T-helper 2 cell treated with Interferon-gamma antibody and Interleukin-4, amounts not matched to agents 100 ng/mL and 5 ng/mL, for 36 hours (primary cell): ENCODE measurements at regions not wholly inside any gene's neighbourhood (a gene's known extent, or its start where the extent isn't known, plus 50 kb on each side); places are given as distances from the start of the nearest gene placed in this dataset.

Experiments used
- intact Hi-C: fragments of 100-400 bp; cut with micrococcal nuclease; formaldehyde crosslinking; loops from one replicate; pipeline ENCODE4 v1.15.1; 2023

DNA sequence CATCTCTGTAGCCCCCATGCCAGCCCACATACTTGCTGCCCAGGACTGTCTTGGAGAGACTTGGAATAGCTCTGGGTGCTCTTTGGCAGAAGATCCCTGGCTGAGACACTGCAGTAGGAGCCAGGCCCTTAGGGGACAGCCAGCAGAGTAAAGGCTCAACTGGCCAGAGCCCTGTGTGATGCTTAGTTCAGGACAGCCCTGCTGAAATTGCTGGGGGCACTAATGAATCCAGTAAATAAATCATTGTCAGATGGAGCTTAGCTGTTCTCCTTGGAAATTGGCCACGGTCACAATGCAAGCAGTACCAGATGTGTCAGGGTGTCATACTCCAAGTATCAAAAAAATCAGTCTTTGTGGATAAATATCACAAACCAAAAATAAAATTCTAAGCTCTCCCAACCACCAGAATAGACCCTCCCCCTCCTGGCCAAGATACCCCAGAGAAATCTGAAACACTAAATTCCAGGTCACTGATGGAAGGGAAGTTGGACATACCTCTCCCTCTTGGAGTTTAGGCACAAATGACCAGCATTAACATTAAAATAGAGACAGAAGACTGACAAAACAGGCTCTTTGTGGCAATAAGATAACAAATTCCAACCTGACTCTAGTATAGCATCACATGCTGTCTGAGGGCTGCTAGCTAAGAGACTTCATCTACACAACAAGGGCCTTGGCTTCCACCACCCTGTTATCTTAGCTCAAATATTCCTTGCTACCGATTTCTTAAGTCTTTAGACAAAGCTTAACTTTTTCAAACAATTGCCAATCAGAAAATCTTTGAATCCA lies 83.2 kb upstream of the DNAH14 start:
- intact Hi-C loops: no loop called here

DNA sequence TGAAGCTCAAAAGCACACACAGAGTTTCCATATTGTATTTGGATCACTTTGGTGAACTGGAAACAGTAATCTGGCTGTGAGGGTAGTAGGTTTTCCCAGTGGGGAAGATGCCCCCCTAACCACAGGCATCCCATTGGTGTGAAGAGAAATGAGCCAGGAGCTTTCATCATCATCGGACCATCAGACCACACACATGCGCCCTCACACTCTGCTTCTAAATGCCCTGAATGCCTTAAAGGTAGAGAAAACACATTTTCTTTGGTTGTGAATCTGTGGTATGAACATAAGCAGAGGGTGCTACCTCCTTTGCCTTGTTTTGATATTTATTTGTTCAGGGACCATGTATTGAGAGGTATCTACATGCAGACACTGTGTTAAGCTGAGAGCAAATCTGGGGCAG lies 79.0 kb upstream of the DNAH14 start:
- intact Hi-C loops: loop anchor here (5.0 kb wide), 1 partner anchor 203 kb away; no protein-coding TSS in a partner anchor

DNA sequence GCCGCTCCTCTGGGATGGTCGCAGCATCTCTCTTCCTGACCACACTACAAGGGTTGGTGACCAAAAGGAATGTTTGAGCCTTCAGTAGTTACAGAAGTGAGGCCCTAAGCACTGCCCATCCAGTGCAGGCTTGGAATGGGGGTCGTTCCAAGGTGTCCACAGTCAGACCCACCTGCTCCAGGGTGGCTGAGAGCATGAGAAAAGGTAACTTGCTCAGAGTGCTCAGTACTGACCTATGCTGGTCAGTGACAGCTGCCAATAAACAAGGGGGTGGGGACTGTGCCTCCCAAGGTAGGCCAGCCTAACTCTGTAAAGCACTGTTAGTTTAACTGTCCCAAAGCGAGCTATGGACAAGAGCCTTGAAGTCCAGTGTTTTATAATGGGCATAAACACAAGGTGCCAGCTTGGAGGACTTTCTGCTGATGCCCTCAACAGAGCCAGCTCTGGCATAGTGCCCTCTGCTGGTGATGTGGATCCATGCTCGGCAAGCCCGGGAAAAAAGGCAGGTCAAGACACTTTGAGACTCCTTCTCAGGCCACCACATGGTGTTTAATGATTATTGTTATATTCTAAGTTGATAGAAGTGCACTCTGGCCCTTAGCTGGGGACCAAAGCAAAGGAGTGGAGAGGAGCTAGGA lies 78.1 kb upstream of the DNAH14 start:
- intact Hi-C loops: loop anchor here (1.0 to 5.0 kb wide), 2 partner anchors 204 to 338 kb away; no protein-coding TSS in a partner anchor

DNA sequence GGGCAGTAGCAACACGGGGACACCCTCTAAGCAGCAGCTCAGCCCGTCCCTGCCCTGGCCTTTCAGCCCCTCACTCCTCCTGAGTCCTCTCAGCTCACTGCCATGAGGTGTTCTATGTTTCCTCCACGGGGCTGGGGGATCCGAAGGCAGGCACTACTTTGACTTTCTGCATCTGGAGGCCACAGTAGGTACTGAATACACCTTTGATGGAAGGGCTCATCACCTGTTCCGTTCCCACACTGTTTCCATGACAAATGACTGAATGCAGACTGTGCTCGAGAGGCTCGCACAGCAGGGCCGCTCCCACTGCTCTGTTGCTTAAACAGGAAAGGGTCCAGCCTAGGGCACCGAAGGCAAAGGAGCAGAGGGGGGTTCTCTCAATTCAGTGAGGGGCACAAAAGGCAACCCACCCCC lies 77.6 kb upstream of the DNAH14 start:
- intact Hi-C loops: loop anchor here (1.0 to 5.0 kb wide), 2 partner anchors 205 to 339 kb away; no protein-coding TSS in a partner anchor

DNA sequence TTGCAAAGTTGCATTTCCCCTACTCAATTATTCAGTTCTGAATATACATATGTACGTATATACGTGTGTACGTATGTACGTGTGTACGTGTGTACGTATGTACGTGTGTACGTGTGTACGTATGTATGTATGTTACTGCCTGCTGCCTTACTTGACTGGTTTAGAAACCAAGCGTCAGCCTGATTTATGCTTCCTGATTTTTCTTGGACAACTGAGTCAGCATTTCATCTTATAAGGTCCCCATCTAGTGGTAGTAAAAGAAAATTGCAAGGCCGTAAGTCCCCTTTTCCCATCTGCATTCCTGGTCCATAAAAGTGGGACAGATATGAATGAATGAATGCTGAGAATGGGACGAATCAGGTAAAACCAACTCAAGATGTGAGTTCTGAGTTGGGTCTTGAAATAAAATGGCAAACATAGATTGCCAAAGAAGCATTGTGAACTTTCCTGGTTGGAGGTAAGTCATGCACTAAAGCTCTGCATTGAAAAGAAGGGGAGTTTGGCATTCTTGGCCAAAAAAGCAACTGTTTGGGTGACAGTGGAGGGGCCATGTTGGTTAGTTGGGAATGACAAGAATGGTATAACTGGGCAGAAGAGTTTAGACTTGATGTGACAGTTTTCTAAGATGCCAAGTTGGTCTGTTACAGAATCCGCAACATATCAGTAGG lies 76.4 kb upstream of the DNAH14 start:
- intact Hi-C loops: loop anchor here (5.0 kb wide), 1 partner anchor 206 kb away; no protein-coding TSS in a partner anchor

DNA sequence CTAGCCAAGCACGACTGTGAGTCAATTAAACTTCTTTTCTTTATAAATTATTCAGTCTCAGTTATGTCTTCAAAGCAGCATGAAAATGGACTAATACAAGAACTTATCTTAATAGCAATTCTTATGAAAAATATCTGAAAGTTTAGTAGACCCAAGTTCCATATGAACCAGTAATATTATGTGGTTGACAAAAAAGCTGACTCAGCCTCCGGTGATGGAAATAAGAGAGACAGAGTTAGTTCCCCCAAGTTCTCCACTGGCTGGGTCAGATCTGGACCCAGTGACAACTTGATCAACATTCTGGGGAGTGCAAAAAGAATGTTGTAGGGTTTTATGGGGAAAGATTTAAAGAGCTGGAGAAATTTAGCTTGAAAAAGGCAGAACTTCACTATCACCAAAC lies 72.5 kb upstream of the DNAH14 start:
- intact Hi-C loops: no loop called here

DNA sequence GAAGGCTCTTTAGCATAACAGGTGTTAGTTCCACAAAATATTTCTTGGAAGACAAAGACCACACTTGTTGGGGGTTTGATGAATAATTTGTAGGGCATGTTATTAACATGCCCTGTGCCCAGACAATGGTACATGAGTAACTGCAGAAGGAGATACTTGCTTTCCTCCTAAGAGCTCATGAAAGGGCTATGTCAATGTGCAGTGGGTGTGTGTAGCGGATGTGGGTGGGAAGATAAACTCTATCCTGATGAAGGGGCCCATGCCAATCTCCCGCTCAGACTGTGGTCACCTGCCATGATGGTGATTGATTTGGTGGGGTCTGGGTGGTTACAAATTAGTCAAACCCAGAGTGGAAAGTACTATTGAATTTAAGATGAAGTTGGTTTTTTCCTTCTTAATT lies 69.8 kb upstream of the DNAH14 start:
- intact Hi-C loops: no loop called here

DNA sequence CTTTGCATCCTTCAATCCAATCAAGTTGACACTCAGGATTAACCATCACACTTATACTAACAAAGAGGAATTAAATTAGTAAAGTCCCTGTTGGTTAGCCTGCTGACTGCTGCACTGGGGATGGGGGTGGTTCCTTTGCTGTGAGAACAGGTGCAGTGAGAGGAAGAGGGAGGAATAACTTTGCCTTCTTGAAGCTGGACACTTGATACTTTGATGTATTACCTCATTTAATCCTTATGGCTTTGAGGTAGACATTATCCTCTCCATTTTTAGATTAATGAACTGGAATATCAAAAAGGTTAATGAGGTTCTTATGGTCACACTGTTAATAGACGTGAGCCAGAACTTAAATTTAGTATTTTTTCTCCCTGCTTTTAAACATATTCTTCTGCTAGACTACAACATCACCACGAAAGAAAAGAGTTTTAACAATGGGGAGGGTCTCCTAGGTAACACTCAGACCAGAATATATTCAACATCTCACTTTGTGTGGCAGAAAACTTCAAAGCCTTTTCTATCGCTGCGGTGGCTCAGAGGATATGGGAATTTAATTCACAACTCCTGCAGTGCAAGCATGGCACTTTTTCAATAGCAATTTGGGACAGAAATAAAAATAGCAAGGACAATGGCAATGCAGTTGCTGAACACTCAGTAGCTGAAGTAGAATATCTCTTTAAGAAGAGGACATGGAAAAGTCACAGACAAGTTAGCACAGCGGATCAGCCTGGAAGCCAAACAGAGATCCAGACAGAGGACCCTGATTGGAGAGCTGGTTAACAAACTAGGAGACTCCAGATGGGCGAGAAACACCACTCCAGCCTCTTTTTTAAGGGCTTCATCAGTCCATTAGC lies 68.8 kb upstream of the DNAH14 start:
- intact Hi-C loops: no loop called here

DNA sequence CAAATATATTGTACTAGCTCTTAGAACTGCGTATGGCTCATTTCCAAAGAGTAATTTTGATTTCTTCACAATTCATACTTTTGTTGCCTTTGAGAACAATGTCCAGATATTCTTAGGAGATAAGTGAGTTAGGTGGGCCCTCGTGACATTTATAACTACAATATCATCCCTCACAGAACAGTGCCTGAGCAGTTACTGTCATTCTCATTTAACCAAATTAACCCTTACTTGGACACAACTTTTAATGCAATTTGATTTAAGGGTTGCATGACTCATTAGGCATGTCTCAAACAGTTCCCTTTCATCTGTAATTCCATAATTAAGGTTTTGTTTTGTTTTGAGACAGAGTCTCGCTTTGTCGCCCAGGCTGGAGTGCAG lies 68.1 kb upstream of the DNAH14 start:
- intact Hi-C loops: no loop called here

DNA sequence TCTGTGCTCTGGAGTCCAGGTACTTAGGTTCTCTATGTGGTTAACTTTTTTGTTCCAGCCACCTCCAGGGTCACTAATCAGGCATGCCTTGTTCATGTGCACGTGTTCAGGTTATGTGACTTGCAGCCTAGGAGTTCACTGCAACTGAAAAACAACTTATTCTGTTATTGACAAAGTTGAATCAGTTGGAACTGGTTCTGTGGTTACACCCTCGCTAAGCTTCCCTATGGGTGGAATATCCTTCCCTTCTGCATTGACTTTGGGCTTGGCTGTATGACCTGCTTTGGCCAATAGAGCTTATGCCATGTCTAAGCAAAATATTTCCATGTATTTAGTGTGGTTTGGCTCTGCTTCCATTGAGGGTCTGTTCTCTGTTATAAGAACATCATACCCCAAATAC lies 66.0 kb upstream of the DNAH14 start:
- intact Hi-C loops: no loop called here

DNA sequence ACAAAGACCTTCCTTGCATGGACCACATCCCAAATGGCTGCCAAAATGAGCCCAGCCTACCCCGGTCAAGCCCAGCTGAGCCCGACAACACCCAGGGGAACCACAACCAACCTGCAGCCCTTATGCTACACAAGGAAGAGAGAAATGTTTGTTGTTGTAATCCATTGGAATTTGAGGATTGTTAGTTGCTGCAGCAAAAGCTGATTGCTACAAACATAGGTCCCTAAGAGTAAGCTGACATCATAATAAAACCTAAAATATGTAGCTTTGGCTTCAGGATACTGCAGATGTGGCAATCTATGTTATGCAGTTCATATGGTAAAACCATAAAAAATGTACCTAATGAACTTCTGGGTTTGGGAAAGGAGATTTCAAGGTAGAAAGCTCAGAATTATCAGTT lies 65.5 kb upstream of the DNAH14 start:
- intact Hi-C loops: no loop called here

DNA sequence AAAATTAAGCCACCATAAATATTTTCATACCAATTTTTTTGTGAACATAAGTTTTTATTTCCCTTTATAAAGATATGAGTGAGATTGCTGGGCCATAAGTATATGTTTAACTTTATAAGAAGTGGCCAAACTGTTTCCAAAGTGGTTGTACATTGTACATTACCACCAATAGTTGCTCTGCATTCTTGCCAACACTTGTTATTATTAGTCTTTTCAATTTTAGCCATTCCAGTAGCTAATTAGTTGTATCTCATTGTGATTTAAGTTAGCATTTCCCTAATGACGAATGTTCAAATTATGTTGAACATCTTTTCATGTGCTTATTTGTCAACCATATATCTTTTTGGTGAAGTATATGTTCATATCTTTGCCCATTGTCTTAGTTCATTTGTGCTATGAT lies 64.0 kb upstream of the DNAH14 start:
- intact Hi-C loops: no loop called here

DNA sequence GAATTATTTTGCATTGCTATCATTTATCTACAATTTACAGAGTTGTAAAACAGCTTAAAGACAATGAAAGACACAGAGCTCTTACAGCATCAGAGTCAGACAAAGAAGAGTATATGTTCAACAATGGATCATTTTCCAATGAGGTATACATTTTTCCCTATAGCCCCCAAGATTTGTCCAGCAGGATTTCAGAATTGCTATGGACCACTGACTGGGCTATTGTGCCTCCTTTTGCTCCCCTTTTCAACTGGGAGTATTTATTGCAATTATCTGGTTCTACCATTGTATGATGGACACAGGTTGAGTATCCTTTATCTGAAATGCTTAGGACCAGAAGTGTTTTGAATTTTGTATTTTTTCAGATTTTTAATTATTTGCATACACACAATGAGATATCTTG lies 62.5 kb upstream of the DNAH14 start:
- intact Hi-C loops: no loop called here

DNA sequence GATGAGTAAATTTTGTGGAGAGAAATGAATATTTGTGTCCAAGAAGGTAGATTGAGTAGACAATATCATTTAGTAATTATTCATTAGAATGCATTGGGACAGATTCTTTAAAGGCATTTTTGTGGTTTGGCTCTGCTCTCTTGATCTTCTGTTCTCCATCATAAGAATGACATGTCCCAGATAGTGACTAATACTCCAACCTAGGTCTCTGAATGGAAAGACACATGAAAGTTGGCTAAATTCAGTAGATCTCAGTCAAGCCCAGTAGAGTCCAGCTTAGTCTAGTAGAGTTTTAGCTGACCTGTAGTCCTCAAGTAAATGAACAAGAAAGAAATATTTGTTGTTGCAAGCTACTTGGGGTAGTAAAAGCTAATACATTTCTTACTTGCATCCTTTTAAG lies 61.8 kb upstream of the DNAH14 start:
- intact Hi-C loops: no loop called here

DNA sequence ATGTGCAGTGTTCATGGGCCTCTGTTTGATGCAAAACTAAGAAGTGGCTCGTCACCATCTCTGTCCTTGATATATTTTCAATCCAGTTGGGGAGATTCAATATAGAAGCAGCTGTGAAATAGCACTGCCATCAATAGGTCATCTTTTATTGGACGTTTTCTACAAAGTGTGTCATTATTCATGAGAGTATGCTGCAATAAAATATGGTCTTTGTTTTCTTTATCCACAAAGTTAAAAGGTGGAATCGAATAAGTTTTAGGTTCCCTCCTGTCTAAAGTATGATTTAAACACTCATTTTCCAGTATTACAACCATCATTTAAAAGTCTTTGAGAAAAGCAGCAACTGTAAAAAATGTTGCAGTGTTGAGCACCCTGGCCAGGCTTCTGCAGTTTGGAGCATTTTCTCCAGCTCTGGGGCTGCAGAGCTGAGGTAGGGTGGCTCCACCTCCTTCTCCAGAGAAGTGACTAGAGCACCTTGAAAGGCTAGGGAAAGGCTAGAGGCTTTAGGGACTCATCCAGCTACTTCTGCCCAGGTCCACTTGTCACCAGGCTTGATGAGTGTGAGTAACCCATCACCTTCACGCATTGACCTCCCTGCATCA lies 56.5 kb upstream of the DNAH14 start:
- intact Hi-C loops: no loop called here

DNA sequence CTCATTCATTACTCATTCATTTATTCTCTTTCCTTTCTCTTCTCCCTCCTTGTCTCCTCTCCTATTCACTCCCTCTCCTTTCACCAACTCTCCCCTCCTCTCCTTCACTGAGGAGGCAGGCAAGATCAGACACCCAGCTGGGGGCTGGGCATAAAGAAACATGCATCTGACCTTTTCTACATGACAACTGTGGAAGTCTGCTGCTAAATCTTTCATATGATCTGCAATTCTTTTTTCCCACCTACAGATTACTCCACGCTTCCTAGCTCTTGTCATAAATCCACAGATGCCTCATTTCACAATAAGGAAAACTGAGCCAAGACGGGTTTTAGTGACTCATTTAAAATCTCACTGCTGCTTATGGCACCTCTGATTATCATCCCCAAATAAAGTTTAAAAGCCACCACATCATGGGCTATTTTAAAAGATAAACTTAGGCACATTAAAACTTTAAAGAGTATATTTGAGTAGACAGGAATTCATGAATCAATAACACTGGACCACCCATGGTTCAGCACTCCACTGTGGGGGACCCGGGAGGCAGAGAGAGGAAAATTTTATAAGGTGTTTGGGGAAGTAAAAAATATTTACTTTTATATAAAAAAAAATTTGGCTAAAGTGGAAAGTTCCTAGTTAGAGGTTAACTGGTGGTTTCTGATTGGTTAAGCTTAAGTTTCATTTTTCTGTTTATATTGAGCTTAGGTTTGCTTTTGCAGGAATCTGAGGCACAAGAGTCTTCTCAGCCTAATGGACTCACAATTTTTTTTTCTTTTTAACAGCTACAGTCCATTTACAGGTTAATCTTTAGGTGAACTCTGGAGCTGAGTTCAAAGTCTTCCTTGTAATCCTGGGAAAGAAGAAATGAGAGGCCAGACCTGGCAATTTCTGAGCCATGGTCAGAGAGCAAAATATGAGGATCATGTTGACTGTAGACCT lies 55.8 kb upstream of the DNAH14 start:
- intact Hi-C loops: no loop called here

DNA sequence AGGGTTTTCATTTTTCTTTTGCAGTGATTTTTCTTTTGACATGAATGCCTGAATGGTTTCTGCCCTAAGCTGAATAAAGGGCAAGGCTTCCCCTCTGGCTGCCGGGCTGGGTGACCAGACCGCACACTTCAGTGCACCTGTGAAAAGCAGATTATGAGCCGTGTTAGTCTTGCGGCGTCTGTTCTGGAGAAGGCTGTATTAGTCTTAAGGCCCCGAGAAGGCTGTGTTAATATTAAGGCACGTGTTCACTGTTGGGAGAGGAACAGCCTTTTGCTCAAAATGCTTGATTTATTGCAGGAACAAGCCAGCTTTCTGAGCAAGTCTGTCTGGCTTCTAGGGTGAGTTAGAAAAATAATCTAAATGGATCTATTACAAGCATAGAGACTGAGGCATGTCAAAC lies 54.7 kb upstream of the DNAH14 start:
- intact Hi-C loops: no loop called here

DNA sequence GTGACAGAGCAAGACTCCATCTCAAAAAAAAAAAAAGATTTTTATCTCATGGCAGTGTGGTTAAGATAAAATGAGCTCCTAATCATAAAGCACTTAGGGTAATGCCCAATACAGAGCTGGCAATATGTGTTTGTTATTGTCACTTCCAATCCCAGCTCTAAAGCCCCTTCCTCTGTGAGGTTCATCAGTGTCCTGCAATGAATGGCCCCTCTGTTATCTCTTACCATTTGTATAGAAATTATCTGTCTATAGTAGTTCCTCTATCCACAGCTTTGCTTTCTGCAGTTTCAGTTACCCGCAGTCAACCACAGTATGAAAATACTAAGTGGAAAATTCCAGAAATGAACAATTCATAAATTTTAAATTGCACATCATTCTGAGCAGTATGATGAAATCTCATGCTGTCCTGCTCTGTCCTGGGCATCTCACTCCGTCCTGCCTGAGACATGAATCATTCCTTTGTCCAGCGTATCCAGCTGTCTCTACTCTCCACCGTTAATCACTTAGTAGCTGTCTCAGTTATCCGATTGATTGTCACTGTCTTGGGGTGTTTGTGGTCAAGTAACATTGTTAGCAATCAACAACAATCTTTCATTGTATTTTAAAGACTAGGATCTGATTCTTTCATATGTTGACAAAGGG lies 50.2 kb upstream of the DNAH14 start:
- intact Hi-C loops: no loop called here
